HEK293 (cell line): ENCODE measurements at regions not wholly inside any gene's neighbourhood (a gene's known extent, or its start where the extent isn't known, plus 50 kb on each side); places are given as distances from the start of the nearest gene placed in this dataset.
A peak's percentile ranks its signal among the peaks of the same experiment; 100 is the strongest.

Source experiments
- ATF2 ChIP-seq: fragments of 450-650 bp; formaldehyde crosslinking; IDR thresholded peaks from 2 replicates; pipeline ENCODE4 v1.5.1; 2016; ENCODE audit warnings: missing biosample characterization, missing genetic modification characterization, low read depth
- CTCF ChIP-seq: fragments of 450-650 bp; formaldehyde crosslinking; IDR thresholded peaks from 2 replicates; pipeline ENCODE4 v1.5.1; 2016; ENCODE audit warnings: missing biosample characterization, missing genetic modification characterization
- KLF10 ChIP-seq: fragments of 450-650 bp; IDR thresholded peaks from 2 replicates; pipeline ENCODE4 v1.5.1; 2018; ENCODE audit warnings: missing biosample characterization, mild to moderate bottlenecking, missing genetic modification characterization
- KLF9 ChIP-seq: fragments of 450-650 bp; formaldehyde crosslinking; IDR thresholded peaks from 2 replicates; pipeline ENCODE4 v1.5.1; 2016; ENCODE audit warnings: missing biosample characterization, missing genetic modification characterization, low read depth
- WT1 ChIP-seq: fragments of 450-650 bp; formaldehyde crosslinking; IDR thresholded peaks from 2 replicates; pipeline ENCODE4 v1.5.1; 2016; ENCODE audit warnings: missing biosample characterization, missing genetic modification characterization
- ZBTB10 ChIP-seq: fragments of 450-650 bp; formaldehyde crosslinking; IDR thresholded peaks from 2 replicates; pipeline ENCODE4 v1.5.1; 2016; ENCODE audit warnings: missing biosample characterization, missing genetic modification characterization
- ZBTB11 ChIP-seq: fragments of 450-650 bp; formaldehyde crosslinking; conservative IDR thresholded peaks from 2 replicates; pipeline ENCODE4 v1.5.1; 2016; ENCODE audit warnings: low read depth, missing biosample characterization, missing genetic modification characterization
- ZBTB49 ChIP-seq: fragments of 450-650 bp; formaldehyde crosslinking; IDR thresholded peaks from 2 replicates; pipeline ENCODE4 v1.5.1; 2016; ENCODE audit warnings: missing biosample characterization, missing genetic modification characterization, low read depth
- ZIC2 ChIP-seq: fragments of 450-650 bp; formaldehyde crosslinking; IDR thresholded peaks from 2 replicates; pipeline ENCODE4 v1.5.1; 2016; ENCODE audit warnings: missing biosample characterization, missing genetic modification characterization
- ZNF138 ChIP-seq: fragments of 450-650 bp; formaldehyde crosslinking; IDR thresholded peaks from 2 replicates; pipeline ENCODE4 v1.5.1; 2016; ENCODE audit warnings: missing biosample characterization, missing genetic modification characterization, borderline replicate concordance
- ZNF148 ChIP-seq: fragments of 450-650 bp; formaldehyde crosslinking; IDR thresholded peaks from 2 replicates; pipeline ENCODE4 v1.5.0; 2017; ENCODE audit warnings: missing biosample characterization, missing genetic modification characterization, borderline replicate concordance
- ZNF324 ChIP-seq: fragments of 450-650 bp; formaldehyde crosslinking; IDR thresholded peaks from 2 replicates; pipeline ENCODE4 v1.5.1; 2016; ENCODE audit warnings: missing biosample characterization, missing genetic modification characterization
- ZNF391 ChIP-seq: fragments of 450-650 bp; formaldehyde crosslinking; IDR thresholded peaks from 2 replicates; pipeline ENCODE4 v1.5.1; 2016; ENCODE audit warnings: low read depth, missing biosample characterization, missing genetic modification characterization, borderline replicate concordance
- ZNF394 ChIP-seq: fragments of 450-650 bp; formaldehyde crosslinking; IDR thresholded peaks from 2 replicates; pipeline ENCODE4 v1.5.1; 2016; ENCODE audit warnings: missing biosample characterization, missing genetic modification characterization, mild to moderate bottlenecking, moderate library complexity, borderline replicate concordance
- ZNF558 ChIP-seq: fragments of 450-650 bp; formaldehyde crosslinking; IDR thresholded peaks from 2 replicates; pipeline ENCODE4 v1.5.1; 2016; ENCODE audit warnings: missing biosample characterization, missing genetic modification characterization
- ZNF561 ChIP-seq: fragments of 450-650 bp; IDR thresholded peaks from 2 replicates; pipeline ENCODE4 v1.5.1; 2018; ENCODE audit warnings: missing biosample characterization, missing genetic modification characterization, borderline replicate concordance
- ZNF580 ChIP-seq: fragments of 450-650 bp; formaldehyde crosslinking; IDR thresholded peaks from 2 replicates; pipeline ENCODE4 v1.5.1; 2016; ENCODE audit warnings: missing biosample characterization, missing genetic modification characterization
- ZNF596 ChIP-seq: fragments of 450-650 bp; IDR thresholded peaks from 2 replicates; pipeline ENCODE4 v1.5.0; 2018; ENCODE audit warnings: missing biosample characterization, mild to moderate bottlenecking, missing genetic modification characterization, moderate library complexity
- ZNF692 ChIP-seq: fragments of 450-650 bp; formaldehyde crosslinking; IDR thresholded peaks from 2 replicates; pipeline ENCODE4 v1.5.1; 2016; ENCODE audit warnings: missing biosample characterization, missing genetic modification characterization
- ZNF776 ChIP-seq: fragments of 450-650 bp; formaldehyde crosslinking; IDR thresholded peaks from 2 replicates; pipeline ENCODE4 v1.5.0; 2017; ENCODE audit warnings: missing biosample characterization, missing genetic modification characterization, borderline replicate concordance
- ZSCAN16 ChIP-seq: fragments of 450-650 bp; formaldehyde crosslinking; IDR thresholded peaks from 2 replicates; pipeline ENCODE4 v1.5.1; 2016; ENCODE audit warnings: missing biosample characterization, missing genetic modification characterization

- TF ChIP-seq ZNF558 (no peak), ZNF391 (tag by site-specific recombination) (no peak), ZNF776 (no peak), ZNF324 (tag by site-specific recombination) (no peak), CTCF (no peak), ATF2 (tag by site-specific recombination) (no peak), ZBTB49 (no peak), ZSCAN16 (tag by site-specific recombination) (no peak), ZNF561 (tag by site-specific recombination) (peak; percentile 39; the same call in 1 of the 2 replicates), WT1 (tag by site-specific recombination) (no peak), KLF9 (tag by site-specific recombination) (no peak), ZBTB11 (no peak; the same call in 1 of the 2 replicates), ZNF596 (tag by site-specific recombination) (no peak), ZBTB10 (no peak), KLF10 (tag by site-specific recombination) (no peak), ZNF394 (tag by site-specific recombination) (0 out of 2 replicates have a peak, but pooled peaks have one; percentile 19), ZIC2 (peak; percentile 90), ZNF148 (no peak), ZNF138 (tag by site-specific recombination) (no peak), ZNF580 (tag by site-specific recombination) (no peak), ZNF692 (tag by site-specific recombination) (no peak)
These were observed 98.4 kb upstream of the CPLX2 start (continued) for GRCh38 chr5:175772747-175773533.
